Glutamatergic neuron (in vitro differentiated cells): ENCODE measurements at regions not wholly inside any gene's neighbourhood (a gene's known extent, or its start where the extent isn't known, plus 50 kb on each side); places are given as distances from the start of the nearest gene placed in this dataset.

Experiments used
- DNase-seq: peaks from one replicate; pipeline ENCODE4 v3.0.0; 2022
- H3K27ac Mint-ChIP-seq: one replicate; pipeline ENCODE4 v1.8.0; 2020; ENCODE audit warnings: mild to moderate bottlenecking, mixed read lengths, inconsistent platforms; ENCODE audit not compliant: unreplicated experiment
- H3K27me3 Mint-ChIP-seq: one replicate; pipeline ENCODE4 v1.8.0; 2020; ENCODE audit warnings: mild to moderate bottlenecking, moderate library complexity, mixed read lengths, inconsistent platforms; ENCODE audit not compliant: unreplicated experiment
- H3K36me3 Mint-ChIP-seq: one replicate; pipeline ENCODE4 v1.8.0; 2020; ENCODE audit warnings: mild to moderate bottlenecking, mixed read lengths, inconsistent platforms; ENCODE audit not compliant: unreplicated experiment
- H3K4me1 Mint-ChIP-seq: one replicate; pipeline ENCODE4 v1.8.0; 2020; ENCODE audit warnings: mild to moderate bottlenecking, low read depth, mixed read lengths, inconsistent platforms; ENCODE audit not compliant: unreplicated experiment
- H3K4me3 Mint-ChIP-seq: one replicate; pipeline ENCODE4 v1.8.0; 2020; ENCODE audit warnings: mild to moderate bottlenecking, mixed read lengths, inconsistent platforms; ENCODE audit not compliant: unreplicated experiment
- H3K9me3 Mint-ChIP-seq: one replicate; pipeline ENCODE4 v1.8.0; 2020; ENCODE audit warnings: mild to moderate bottlenecking, moderate library complexity, mixed read lengths, inconsistent platforms; ENCODE audit not compliant: unreplicated experiment
- TF ChIP-seq, protein P1 (sequence below): fragments of 200-600 bp; sonication (generic); IDR thresholded peaks from one replicate; pipeline ENCODE4 v1.5.0; 2021; ENCODE audit not compliant: partially characterized antibody, unreplicated experiment

- Mint-ChIP-seq H3K4me3 (no peak overlapping the region), H3K27ac (no peak overlapping the region), H3K4me1 (no peaks in the 10 kb centered on the region), H3K9me3 (no peaks in the 10 kb centered on the region), H3K27me3 (no peaks in the 10 kb centered on the region), H3K36me3 (no peaks in the 10 kb centered on the region)
- TF ChIP-seq, protein P1, sequence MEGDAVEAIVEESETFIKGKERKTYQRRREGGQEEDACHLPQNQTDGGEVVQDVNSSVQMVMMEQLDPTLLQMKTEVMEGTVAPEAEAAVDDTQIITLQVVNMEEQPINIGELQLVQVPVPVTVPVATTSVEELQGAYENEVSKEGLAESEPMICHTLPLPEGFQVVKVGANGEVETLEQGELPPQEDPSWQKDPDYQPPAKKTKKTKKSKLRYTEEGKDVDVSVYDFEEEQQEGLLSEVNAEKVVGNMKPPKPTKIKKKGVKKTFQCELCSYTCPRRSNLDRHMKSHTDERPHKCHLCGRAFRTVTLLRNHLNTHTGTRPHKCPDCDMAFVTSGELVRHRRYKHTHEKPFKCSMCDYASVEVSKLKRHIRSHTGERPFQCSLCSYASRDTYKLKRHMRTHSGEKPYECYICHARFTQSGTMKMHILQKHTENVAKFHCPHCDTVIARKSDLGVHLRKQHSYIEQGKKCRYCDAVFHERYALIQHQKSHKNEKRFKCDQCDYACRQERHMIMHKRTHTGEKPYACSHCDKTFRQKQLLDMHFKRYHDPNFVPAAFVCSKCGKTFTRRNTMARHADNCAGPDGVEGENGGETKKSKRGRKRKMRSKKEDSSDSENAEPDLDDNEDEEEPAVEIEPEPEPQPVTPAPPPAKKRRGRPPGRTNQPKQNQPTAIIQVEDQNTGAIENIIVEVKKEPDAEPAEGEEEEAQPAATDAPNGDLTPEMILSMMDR = no peak
- no peak for DNase-seq
Measured at GRCh38 chr2:58985541-58985940, 744.4 kb upstream of the FANCL start.

DNA sequence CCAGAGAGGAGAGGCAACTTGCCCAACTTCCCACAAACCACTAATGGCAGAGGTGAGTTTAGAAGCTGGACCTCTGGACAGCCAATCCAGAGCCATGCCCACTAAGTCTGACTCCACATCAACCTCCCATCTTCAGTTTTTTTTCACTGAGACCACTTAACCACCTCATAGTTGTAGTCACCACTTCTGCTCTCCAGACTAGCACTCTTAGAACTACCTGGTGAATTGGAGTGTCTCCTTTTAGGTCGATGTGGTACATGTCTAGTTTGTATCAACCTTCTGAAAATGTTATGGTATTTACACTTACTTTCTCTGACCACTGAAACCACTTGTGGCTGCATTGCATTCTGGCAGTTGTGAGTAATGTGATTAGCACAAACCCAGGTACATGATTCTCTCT is 743.6 kb upstream of the FANCL start:
- TF ChIP-seq, protein P1 = no peak
- H3K27ac Mint-ChIP-seq = no peak overlapping the region
- H3K4me1 Mint-ChIP-seq = no peaks in the 10 kb centered on the region
- no peak for DNase-seq
- no peaks in the 10 kb centered on the region for H3K36me3 Mint-ChIP-seq
- no peaks in the 10 kb centered on the region for H3K27me3 Mint-ChIP-seq
- no peaks in the 10 kb centered on the region for H3K9me3 Mint-ChIP-seq
- no peak overlapping the region for H3K4me3 Mint-ChIP-seq

DNA sequence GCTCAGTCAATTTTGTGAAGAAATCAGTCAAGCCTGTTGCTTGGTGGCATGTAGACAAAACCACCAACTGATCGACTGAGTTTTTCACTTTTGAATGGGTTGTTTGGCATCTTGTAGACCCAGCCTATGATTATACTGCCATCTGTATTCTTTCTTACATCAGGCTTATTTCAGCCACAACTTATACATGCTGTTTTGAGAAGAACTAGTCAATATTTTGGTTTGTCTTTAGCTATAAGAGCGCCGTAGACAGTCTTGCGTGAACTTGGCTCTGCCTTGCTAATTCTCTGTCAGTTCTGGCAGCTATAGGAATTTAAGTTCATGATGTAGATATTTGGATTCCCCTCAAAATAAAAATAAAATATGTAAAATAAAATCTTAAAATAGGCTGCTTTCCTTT is 742.0 kb upstream of the FANCL start:
- TF ChIP-seq, protein P1 = no peak
- H3K4me1 Mint-ChIP-seq = no peaks in the 10 kb centered on the region
- no peak for DNase-seq
- H3K9me3 Mint-ChIP-seq = no peaks in the 10 kb centered on the region
- no peak overlapping the region for H3K4me3 Mint-ChIP-seq
- H3K27ac Mint-ChIP-seq = no peak overlapping the region
- no peaks in the 10 kb centered on the region for H3K36me3 Mint-ChIP-seq
- H3K27me3 Mint-ChIP-seq = no peaks in the 10 kb centered on the region

DNA sequence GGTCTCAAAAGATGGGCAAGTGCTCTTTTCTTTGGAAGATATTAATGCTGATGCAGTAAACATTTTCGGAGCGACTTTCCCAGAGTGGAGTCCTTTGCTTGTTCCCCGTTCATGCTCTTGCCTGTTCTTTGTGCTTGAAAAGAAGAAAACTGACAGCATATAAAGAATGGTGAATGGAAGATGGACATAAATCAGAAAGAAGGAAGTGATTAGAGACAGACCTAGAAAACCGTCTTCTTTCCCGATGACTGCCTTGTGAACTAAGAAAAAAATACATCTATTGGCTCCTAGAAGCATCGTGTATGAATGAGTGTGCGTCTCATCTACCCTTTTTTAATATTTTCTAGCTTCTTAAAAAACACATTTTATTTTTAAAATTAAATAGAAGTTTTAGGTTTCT is 740.1 kb upstream of the FANCL start:
- Mint-ChIP-seq H3K4me1 (peaks cover 5% of the 10 kb centered on the region), H3K36me3 (no peaks in the 10 kb centered on the region), H3K4me3 (no peak overlapping the region), H3K9me3 (no peaks in the 10 kb centered on the region), H3K27ac (no peak overlapping the region), H3K27me3 (peaks cover 2% of the 10 kb centered on the region)
- TF ChIP-seq, protein P1 = no peak
- DNase-seq = no peak

DNA sequence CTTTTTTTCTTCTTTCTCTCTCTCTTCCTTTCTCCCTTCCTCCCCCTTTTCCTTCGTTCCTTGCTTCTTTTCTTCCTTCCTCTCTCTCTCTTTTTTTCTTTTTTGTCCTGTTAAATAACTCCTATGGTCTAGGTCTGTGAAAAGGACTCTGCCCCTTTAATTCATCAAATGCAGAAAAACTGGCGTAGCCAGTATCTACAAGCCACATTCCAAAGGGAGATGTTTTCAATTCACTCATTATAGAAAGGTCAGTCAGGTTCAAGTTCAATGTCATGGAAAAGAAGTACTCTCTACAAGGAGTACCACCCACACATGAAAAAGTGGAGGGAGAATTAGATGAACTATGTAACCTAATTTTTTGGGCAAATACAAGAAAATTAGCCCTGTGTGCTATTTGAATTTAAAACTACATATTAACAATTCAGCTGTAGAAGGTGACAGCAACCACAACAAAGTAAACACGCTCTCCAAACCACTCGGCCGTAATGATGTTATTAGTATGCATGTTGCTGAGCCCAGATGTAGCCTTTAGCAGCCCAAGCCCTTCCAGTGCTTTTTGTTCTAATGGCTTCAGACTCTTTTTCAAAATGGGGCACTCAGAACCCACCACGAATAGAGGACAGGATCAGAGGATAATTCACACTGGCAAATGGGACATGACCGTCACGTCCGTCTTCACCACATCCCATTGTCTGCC is 735.4 kb upstream of the FANCL start:
- H3K4me3 Mint-ChIP-seq = no peak overlapping the region
- no peaks in the 10 kb centered on the region for H3K9me3 Mint-ChIP-seq
- TF ChIP-seq, protein P1 = no peak
- H3K27ac Mint-ChIP-seq = no peak overlapping the region
- no peak for DNase-seq
- H3K27me3 Mint-ChIP-seq = peaks cover 5% of the 10 kb centered on the region
- no peaks in the 10 kb centered on the region for H3K36me3 Mint-ChIP-seq
- peaks cover 5% of the 10 kb centered on the region for H3K4me1 Mint-ChIP-seq
